Caco-2 (cell line): ENCODE measurements at regions not wholly inside any gene's neighbourhood (a gene's known extent, or its start where the extent isn't known, plus 50 kb on each side); places are given as distances from the start of the nearest gene placed in this dataset.
A peak's percentile ranks its signal among the peaks of the same experiment; 100 is the strongest.

Experiments
- BruUV-seq: library from RNA; stranded (reverse); fragments of 400-500 nt; replicated peaks from 2 replicates; lab custom pipeline; 2021; lab: Mats Ljungman, UMichigan
- CTCF ChIA-PET: fragments of 300-600 bp; sonication (Branson Sonifier 250); formaldehyde crosslinking; loops from one replicate; lab custom pipeline; 2022; ENCODE audit warnings: antibody characterized with exemption; lab: Charles Lee
- POLR2A ChIA-PET: fragments of 300-600 bp; sonication (Branson Sonifier 250); formaldehyde crosslinking; loops from one replicate; lab custom pipeline; 2022; ENCODE audit warnings: antibody characterized with exemption; lab: Charles Lee
- DNase-seq, 2 experiments: peaks; one replicate each; pipeline versions ENCODE4 v3.0.0 to v3.0.0-alpha.2; 2020 to 2022
- H3K27me3 ChIP-seq: replicated peaks from 2 replicates; pipeline ENCODE4 v1.6.0; 2011; ENCODE audit warnings: low read length; ENCODE audit not compliant: control insufficient read depth, insufficient read depth
- H3K36me3 ChIP-seq: 2 replicates; pipeline ENCODE4 v1.5.1; 2011; ENCODE audit warnings: low read length; ENCODE audit not compliant: control insufficient read depth, insufficient read depth
- H3K4me1 ChIP-seq: fragments of 250-450 bp; sonication (Bioruptor Pico); 2 replicates; pipeline ENCODE4 v1.5.1; 2020; ENCODE audit warnings: mild to moderate bottlenecking
- H3K4me3 ChIP-seq: 2 replicates; pipeline ENCODE4 v1.5.1; 2011; ENCODE audit warnings: low read depth, mild to moderate bottlenecking, control low read depth, low read length
- H3K9me3 ChIP-seq: fragments of 250-450 bp; sonication (Bioruptor Pico); 2 replicates; pipeline ENCODE4 v1.5.1; 2020; ENCODE audit warnings: mild to moderate bottlenecking, moderate library complexity
- H3K27ac Mint-ChIP-seq: one replicate; pipeline ENCODE4 v1.8.0; 2022; ENCODE audit warnings: mixed read lengths; ENCODE audit not compliant: unreplicated experiment
- H3K27me3 Mint-ChIP-seq: one replicate; pipeline ENCODE4 v1.8.0; 2022; ENCODE audit warnings: mixed read lengths; ENCODE audit not compliant: insufficient read depth, unreplicated experiment
- H3K36me3 Mint-ChIP-seq: one replicate; pipeline ENCODE4 v1.8.0; 2022; ENCODE audit warnings: mild to moderate bottlenecking, mixed read lengths; ENCODE audit not compliant: insufficient read depth, unreplicated experiment
- H3K4me1 Mint-ChIP-seq: one replicate; pipeline ENCODE4 v1.8.0; 2022; ENCODE audit warnings: low read depth, mixed read lengths; ENCODE audit not compliant: unreplicated experiment
- H3K4me3 Mint-ChIP-seq: one replicate; pipeline ENCODE4 v1.8.0; 2022; ENCODE audit warnings: mild to moderate bottlenecking, moderate library complexity, mixed read lengths; ENCODE audit not compliant: unreplicated experiment
- H3K9me3 Mint-ChIP-seq: one replicate; pipeline ENCODE4 v1.8.0; 2022; ENCODE audit warnings: mixed read lengths; ENCODE audit not compliant: unreplicated experiment
- CTCF ChIP-seq, 2 experiments: fragments of 200-600 bp in 1 of 2; IDR thresholded peaks; 1 replicate in 1 of 2; 2 replicates in 1 of 2; pipeline versions ENCODE4 v1.5.1 to v1.8.0; 2011 to 2022; ENCODE audit warnings: antibody characterized with exemption in 1 of 2, control low read depth in 1 of 2, inconsistent platforms in 1 of 2, low read depth in 1 of 2, low read length in 1 of 2, mild to moderate bottlenecking in 1 of 2, moderate library complexity in 1 of 2; ENCODE audit not compliant: insufficient read depth in 1 of 2, severe bottlenecking in 1 of 2, unreplicated experiment in 1 of 2
- intact Hi-C: fragments of 100-400 bp; cut with micrococcal nuclease; formaldehyde crosslinking; loops from one replicate; pipeline ENCODE4 v1.10.0; 2022; ENCODE audit not compliant: unreplicated experiment

DNA sequence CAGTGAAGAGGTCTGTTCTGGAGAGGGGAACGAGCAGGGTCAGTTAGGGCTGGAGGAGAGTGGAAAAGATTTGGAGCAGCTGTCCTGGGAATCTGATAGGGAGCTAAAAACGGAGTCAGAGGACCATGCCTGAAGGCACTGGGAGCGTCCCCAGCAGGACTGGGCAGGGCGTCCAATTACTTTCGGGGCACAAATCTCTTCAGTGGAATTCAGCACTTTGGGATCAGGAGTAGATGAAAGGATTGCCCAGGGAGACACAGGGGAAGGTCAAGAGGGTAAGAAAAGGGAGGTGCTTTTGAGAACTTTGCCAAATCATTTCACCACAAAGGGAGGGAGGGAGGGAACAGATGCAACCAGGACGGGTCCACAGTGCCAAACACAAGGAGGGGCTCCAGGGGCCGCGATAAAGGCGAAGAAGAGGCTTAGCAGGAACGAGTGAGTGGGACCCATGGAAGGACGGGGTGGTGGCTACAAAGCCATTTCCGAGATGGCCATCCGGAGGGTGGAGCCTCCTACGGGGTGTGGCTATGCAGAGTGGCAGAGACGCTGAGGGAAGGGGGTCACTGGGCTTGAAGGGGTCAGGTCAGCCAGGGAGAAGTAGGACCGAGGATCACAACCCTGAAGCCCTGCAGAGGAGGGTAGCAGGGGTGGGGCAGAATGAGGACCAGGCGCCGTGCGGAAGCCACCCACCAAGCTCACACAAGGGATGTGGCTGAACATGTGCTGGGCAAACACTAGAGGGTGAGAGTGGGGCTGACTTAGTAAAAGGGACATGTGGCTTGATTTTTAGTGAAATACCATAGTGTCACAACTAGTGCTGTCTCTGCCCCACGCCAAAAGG lies 180.0 kb upstream of the RREB1 start:
- no peak overlapping the region for H3K4me3 ChIP-seq
- Mint-ChIP-seq H3K9me3 (no peaks in the 10 kb centered on the region), H3K4me1 (no peaks in the 10 kb centered on the region), H3K36me3 (no peaks in the 10 kb centered on the region), H3K27ac (no peak overlapping the region), H3K4me3 (peak overlapping the region; percentile 22), H3K27me3 (no peaks in the 10 kb centered on the region)
- no TSS peak for BruUV-seq
- H3K9me3 ChIP-seq = no peaks in the 10 kb centered on the region
- DNase-seq = peak in 1 of 2 experiments; percentile 41
- H3K27me3 ChIP-seq = no peaks in the 10 kb centered on the region
- intact Hi-C loops = no loop called here
- CTCF ChIA-PET = no interaction called here
- POLR2A ChIA-PET = no interaction called here
- no peaks in the 10 kb centered on the region for H3K36me3 ChIP-seq
- H3K4me1 ChIP-seq = peaks cover 6% of the 10 kb centered on the region; the same call in 1 of the 2 replicates
- no peak for TF ChIP-seq CTCF (IDR thresholded peaks at IDR 0.05; ENCODE audit: insufficient read depth in 1 of 2, low read depth in 1 of 2, low read length in 1 of 2, severe bottlenecking in 1 of 2, unreplicated experiment in 1 of 2)

GRCh38 chr6:6930223-6930880 lies 177.4 kb upstream of the RREB1 start:
- Mint-ChIP-seq H3K4me1 (no peaks in the 10 kb centered on the region), H3K36me3 (no peaks in the 10 kb centered on the region), H3K4me3 (no peak overlapping the region), H3K27ac (no peak overlapping the region), H3K27me3 (no peaks in the 10 kb centered on the region), H3K9me3 (no peaks in the 10 kb centered on the region)
- ChIA-PET POLR2A (no interaction called here), CTCF (no interaction called here)
- Histone ChIP-seq H3K9me3 (no peaks in the 10 kb centered on the region), H3K4me3 (no peak overlapping the region), H3K4me1 (no peaks in the 10 kb centered on the region), H3K36me3 (no peaks in the 10 kb centered on the region), H3K27me3 (no peaks in the 10 kb centered on the region)
- intact Hi-C loops = no loop called here
- TF ChIP-seq CTCF (IDR thresholded peaks at IDR 0.05; ENCODE audit: insufficient read depth in 1 of 2, low read depth in 1 of 2, low read length in 1 of 2, severe bottlenecking in 1 of 2, unreplicated experiment in 1 of 2) = no peak
- BruUV-seq = no TSS peak
- DNase-seq = no peak

DNA sequence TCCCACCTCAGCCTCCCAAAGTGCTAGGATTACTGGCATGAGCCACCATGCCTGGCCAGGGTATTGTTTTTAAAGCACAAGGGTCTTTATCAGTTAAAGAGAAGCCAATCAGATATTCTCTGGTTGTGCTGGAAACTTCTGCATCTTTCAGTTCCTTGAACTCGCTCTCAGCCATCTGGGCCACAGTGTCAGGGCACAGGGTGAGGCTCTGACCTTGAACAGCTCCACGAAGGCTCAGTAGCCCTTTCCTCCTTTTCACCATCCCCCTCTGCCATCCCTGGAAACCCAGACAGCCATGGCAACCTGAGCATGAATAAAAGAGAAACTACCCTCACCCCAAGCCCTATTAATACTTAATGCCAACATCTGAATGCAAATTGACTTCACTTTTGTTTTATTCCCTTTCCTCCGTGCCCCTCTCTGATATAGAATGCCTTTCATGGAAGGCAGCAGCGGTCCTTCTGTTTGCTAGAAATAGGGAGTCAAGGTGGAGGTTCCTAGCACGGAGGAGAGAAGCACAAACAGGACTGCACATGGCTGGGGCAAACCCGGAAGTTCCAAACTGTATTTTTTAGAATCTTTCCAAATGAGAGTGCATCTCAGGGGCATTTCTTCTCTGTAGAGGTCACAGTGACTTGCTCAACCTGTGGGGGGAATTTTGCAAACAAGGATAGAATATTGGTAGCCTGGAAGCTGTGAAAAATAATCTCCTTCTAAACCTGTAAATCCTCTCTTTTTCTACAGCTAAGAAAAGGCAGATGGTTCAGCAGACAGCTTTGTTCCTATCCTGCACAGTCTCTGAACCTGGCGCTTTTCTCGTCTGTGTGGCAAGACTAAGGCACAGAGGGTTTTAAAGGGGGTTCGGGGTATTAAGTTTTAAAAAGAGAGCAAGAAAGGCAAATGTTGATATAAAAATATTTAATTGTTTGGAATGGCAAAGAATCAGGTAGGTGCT lies 176.4 kb upstream of the RREB1 start:
- no peak for TF ChIP-seq CTCF (IDR thresholded peaks at IDR 0.05; ENCODE audit: insufficient read depth in 1 of 2, low read depth in 1 of 2, low read length in 1 of 2, severe bottlenecking in 1 of 2, unreplicated experiment in 1 of 2)
- Histone ChIP-seq H3K36me3 (no peaks in the 10 kb centered on the region), H3K4me3 (no peak overlapping the region), H3K4me1 (no peaks in the 10 kb centered on the region), H3K27me3 (no peaks in the 10 kb centered on the region), H3K9me3 (no peaks in the 10 kb centered on the region)
- Mint-ChIP-seq H3K4me1 (no peaks in the 10 kb centered on the region), H3K36me3 (no peaks in the 10 kb centered on the region), H3K9me3 (no peaks in the 10 kb centered on the region), H3K4me3 (no peak overlapping the region), H3K27me3 (no peaks in the 10 kb centered on the region), H3K27ac (no peak overlapping the region)
- no peak for DNase-seq
- POLR2A ChIA-PET = no interaction called here
- CTCF ChIA-PET = no interaction called here
- intact Hi-C loops = no loop called here
- no TSS peak for BruUV-seq
